NB4 (cell line): ENCODE measurements at regions not wholly inside any gene's neighbourhood (a gene's known extent, or its start where the extent isn't known, plus 50 kb on each side); places are given as distances from the start of the nearest gene placed in this dataset.

Source experiments
- DNase-seq: peaks from one replicate; pipeline ENCODE4 v3.0.0; 2010; ENCODE audit warnings: low read depth
- H3K4me3 ChIP-seq: one replicate; pipeline ENCODE4 v1.5.1; 2011; ENCODE audit warnings: mild to moderate bottlenecking, low read depth, low read length, moderate library complexity
- CTCF ChIP-seq: IDR thresholded peaks from one replicate; pipeline ENCODE4 v1.5.1; 2012; ENCODE audit warnings: low read depth, low read length
- MYC ChIP-seq: IDR thresholded peaks from 2 replicates; pipeline ENCODE4 v1.6.1; 2011; ENCODE audit warnings: low read depth, low read length
- POLR2A ChIP-seq: IDR thresholded peaks from 2 replicates; pipeline ENCODE4 v1.6.1; 2011; ENCODE audit warnings: mild to moderate bottlenecking; ENCODE audit not compliant: insufficient read length; ENCODE audit errors: extremely low read depth
- TF ChIP-seq, protein P1 (sequence below): IDR thresholded peaks from 2 replicates; pipeline ENCODE4 v1.6.1; 2011; ENCODE audit warnings: low read depth, low read length

DNA sequence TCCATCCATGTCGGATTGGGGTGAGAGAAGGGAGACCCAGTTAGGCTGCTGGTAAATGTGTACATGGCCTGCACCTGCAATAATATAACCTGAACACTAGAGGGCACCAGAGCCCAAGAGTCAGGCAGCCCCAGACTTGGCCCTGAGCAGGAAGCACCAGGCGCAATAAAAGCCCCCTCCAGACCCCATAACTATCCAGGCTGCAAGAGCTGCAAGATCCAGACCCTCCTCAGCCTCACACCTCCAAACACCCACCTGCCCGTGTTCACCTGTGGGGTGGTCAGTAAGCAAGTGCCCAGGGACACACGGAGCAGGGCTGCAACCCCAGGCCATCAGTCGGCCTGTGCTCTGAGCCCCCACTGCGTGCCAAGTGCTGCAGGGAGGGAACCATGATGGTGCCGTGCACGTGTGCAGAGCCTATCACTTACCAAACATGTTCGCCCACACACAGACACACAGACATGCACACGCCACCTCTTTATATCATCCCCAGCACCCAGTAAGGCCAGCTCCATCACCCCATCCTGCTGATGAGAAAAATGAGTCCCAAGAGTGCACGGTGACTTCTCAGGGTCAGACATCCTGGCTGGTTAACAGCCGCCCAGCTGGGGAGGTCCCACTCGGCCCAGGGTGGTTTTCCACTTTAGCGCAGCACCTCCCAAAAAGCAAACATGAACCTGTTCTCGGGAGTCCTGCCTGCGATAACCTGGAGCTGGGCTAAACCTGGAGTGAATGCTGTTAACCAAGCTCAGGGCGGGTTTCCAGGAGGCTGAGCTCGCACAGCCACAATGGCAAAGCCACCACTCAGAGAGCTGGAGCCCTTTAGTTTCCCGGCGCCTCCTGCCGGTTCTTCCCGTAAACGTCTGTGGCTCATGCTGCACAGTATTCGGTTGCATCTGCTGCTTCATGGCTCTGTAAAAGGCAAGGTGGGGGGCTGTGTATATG, 439.8 kb downstream of the SOX9 start:
- no peak overlapping the region for H3K4me3 ChIP-seq
- TF ChIP-seq, protein P1, sequence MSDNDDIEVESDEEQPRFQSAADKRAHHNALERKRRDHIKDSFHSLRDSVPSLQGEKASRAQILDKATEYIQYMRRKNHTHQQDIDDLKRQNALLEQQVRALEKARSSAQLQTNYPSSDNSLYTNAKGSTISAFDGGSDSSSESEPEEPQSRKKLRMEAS: no peak
- no peak for TF ChIP-seq MYC
- TF ChIP-seq CTCF: peak; percentile 57
- no peak for TF ChIP-seq POLR2A
- DNase-seq: peak; percentile 66

DNA sequence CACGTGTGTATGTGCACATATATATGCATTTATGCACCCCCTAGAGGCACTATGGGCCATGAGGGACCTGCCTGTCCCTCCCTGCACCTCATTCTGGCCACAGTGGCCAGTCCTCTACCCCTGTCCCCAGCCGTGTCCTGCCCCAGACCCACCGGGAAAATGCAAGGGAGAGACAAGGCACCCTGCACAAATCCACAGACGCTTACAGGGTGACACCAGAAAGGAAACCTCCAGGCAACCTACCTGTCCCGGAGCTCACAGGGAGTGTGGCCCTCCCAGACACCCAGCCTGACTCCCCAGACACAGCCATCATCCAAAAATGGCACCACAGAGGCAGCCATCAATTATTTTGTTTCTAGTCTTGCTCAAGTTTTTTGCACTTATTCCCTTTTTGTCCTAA, 440.4 kb downstream of the SOX9 start:
- no peak for DNase-seq
- TF ChIP-seq POLR2A: no peak
- TF ChIP-seq, protein P1: no peak
- TF ChIP-seq MYC: no peak
- TF ChIP-seq CTCF: no peak
- H3K4me3 ChIP-seq: no peak overlapping the region

- H3K4me3 ChIP-seq: no peak overlapping the region
- TF ChIP-seq, protein P1: no peak
- no peak for TF ChIP-seq MYC
- TF ChIP-seq CTCF: no peak
- TF ChIP-seq POLR2A: no peak
- DNase-seq: no peak
Measured at GRCh38 chr17:72561680-72562079, 440.9 kb downstream of the SOX9 start.

- H3K4me3 ChIP-seq: no peak overlapping the region
- no peak for TF ChIP-seq POLR2A
- TF ChIP-seq CTCF: no peak
- TF ChIP-seq, protein P1: no peak
- no peak for TF ChIP-seq MYC
- no peak for DNase-seq
Measured at GRCh38 chr17:72562615-72563188, 441.9 kb downstream of the SOX9 start.

DNA sequence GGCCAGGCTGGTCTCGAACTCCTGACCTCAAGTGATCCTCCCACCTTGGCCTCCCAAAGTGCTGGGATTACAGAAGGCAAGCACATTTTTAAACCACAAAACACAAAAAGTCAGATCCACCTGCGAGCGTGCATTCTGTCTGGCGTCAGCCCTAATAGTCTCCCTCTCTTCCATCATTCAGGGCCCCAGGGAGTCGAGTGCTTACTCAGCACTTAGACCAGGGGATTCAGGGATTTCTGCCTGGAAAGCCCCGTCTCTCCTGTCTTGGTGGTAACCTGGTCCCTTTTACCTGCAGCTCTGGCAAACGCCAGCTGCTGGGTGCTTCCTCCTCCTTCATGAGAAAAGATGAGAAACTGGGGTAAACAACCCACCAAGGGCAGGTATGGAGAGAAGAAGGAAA, 443.1 kb downstream of the SOX9 start:
- no peak overlapping the region for H3K4me3 ChIP-seq
- no peak for TF ChIP-seq MYC
- TF ChIP-seq CTCF: no peak
- TF ChIP-seq, protein P1: no peak
- no peak for TF ChIP-seq POLR2A
- DNase-seq: no peak
